Anterior cingulate cortex (tissue), 58 donors: ENCODE measurements at regions not wholly inside any gene's neighbourhood (a gene's known extent, or its start where the extent isn't known, plus 50 kb on each side); places are given as distances from the start of the nearest gene placed in this dataset.
A peak's percentile ranks its signal among the peaks of the same experiment; 100 is the strongest.
"Not testable (repeated sequence)": the region's sequence is repeated elsewhere in the genome, so short reads cannot be mapped to it uniquely, and the experiment has no call there.

ENCODE experiments used
- DNase-seq, 58 donors: peaks; one replicate each; lab custom pipeline; 2025; lab: John Stamatoyannopoulos, UW

- no peak for DNase-seq
Observed at GRCh38 chr1:95578462-95578861, 344.5 kb downstream of the RWDD3 start.

- DNase-seq: no peak
Observed at GRCh38 chr1:95582191-95582590, 348.2 kb downstream of the RWDD3 start.

- no peak for DNase-seq
Observed at GRCh38 chr1:95582746-95583145, 348.7 kb downstream of the RWDD3 start.

GRCh38 chr1:95583661-95584210 lies 349.7 kb downstream of the RWDD3 start:
- DNase-seq: no peak

GRCh38 chr1:95584315-95584714 lies 350.3 kb downstream of the RWDD3 start:
- DNase-seq: no peak

- no peak for DNase-seq
Observed at GRCh38 chr1:95604771-95605170, 370.8 kb downstream of the RWDD3 start.

GRCh38 chr1:95614197-95614596 lies 380.2 kb downstream of the RWDD3 start:
- no peak for DNase-seq

- no peak for DNase-seq
Observed at GRCh38 chr1:95615421-95615820, 381.4 kb downstream of the RWDD3 start.

- DNase-seq: no peak
Observed at GRCh38 chr1:95620076-95620475, 386.1 kb downstream of the RWDD3 start.

GRCh38 chr1:95622609-95623008 lies 388.6 kb downstream of the RWDD3 start:
- DNase-seq: peak in 2 of 58 donors; percentile 9 to 17

- no peak for DNase-seq
Observed at GRCh38 chr1:95625224-95625623, 391.2 kb downstream of the RWDD3 start.

- DNase-seq: no peak
Observed at GRCh38 chr1:95627244-95627643, 393.2 kb downstream of the RWDD3 start.

GRCh38 chr1:95631695-95632094 lies 397.7 kb downstream of the RWDD3 start:
- no peak for DNase-seq

GRCh38 chr1:95635811-95636210 lies 401.8 kb downstream of the RWDD3 start:
- peak in 2 of 58 donors; percentile 4 to 17 for DNase-seq

GRCh38 chr1:95636897-95637296 lies 402.9 kb downstream of the RWDD3 start:
- DNase-seq: no peak

GRCh38 chr1:95640746-95641145 lies 406.7 kb downstream of the RWDD3 start:
- peak in 4 of 58 donors; percentile 2 to 58 (median 20) for DNase-seq

GRCh38 chr1:95641386-95641785 lies 407.4 kb downstream of the RWDD3 start:
- no peak for DNase-seq

GRCh38 chr1:95642035-95642434 lies 408.0 kb downstream of the RWDD3 start:
- no peak for DNase-seq

- no peak for DNase-seq
Observed at GRCh38 chr1:95643071-95643470, 409.1 kb downstream of the RWDD3 start.

- DNase-seq: not testable (repeated sequence)
Observed at GRCh38 chr1:95645126-95645525, 411.1 kb downstream of the RWDD3 start.

GRCh38 chr1:95650631-95651030 lies 416.6 kb downstream of the RWDD3 start:
- peak in 1 of 58 donors; percentile 9 for DNase-seq

GRCh38 chr1:95652423-95652965 lies 418.5 kb downstream of the RWDD3 start:
- DNase-seq: no peak

GRCh38 chr1:95653618-95654017 lies 419.6 kb downstream of the RWDD3 start:
- peak in 1 of 58 donors; percentile 3 for DNase-seq
